ENCODE measurements at regions not wholly inside any gene's neighbourhood (a gene's known extent, or its start where the extent isn't known, plus 50 kb on each side); places are given as distances from the start of the nearest gene placed in this dataset.

GRCh38 chr4:147299205-147299604 is 181.7 kb upstream of the EDNRA start:
- Histone ChIP-seq H3K23ac (ENCODE audit: insufficient read length, low read depth, low read length) (no peak overlapping the region), H2BK5ac (ENCODE audit: insufficient read length, low read length) (no peak overlapping the region), H4K5ac (ENCODE audit: insufficient read length, low read depth, low read length) (no peak overlapping the region), H3K23me2 (ENCODE audit: insufficient read length, low read depth, low read length, poor library complexity, severe bottlenecking) (no peaks in the 10 kb centered on the region), H3K79me1 (ENCODE audit: insufficient read depth, low read depth, low read length, poor library complexity, severe bottlenecking) (no peaks in the 10 kb centered on the region), H3K14ac (ENCODE audit: insufficient read depth, low read length) (no peak overlapping the region), H3K9me3 (ENCODE audit: control insufficient read depth, low read depth, low read length) (no peaks in the 10 kb centered on the region), H3K79me2 (ENCODE audit: insufficient read depth, low read length) (no peaks in the 10 kb centered on the region), H3K56ac (ENCODE audit: insufficient read length, low read depth, low read length) (no peak overlapping the region), H2BK12ac (ENCODE audit: insufficient read length, low read depth, low read length) (no peak overlapping the region), H3K27me3 (ENCODE audit: insufficient read depth, low read length) (no peaks in the 10 kb centered on the region), H3K4ac (ENCODE audit: low read depth, low read length) (no peak overlapping the region), H2BK20ac (ENCODE audit: low read depth, low read length, poor library complexity, severe bottlenecking) (no peak overlapping the region), H3K4me2 (ENCODE audit: insufficient read depth, insufficient read length, low read length) (no peak overlapping the region), H4K91ac (ENCODE audit: insufficient read length, low read depth, low read length) (no peak overlapping the region), H3K27ac (ENCODE audit: insufficient read length, low read depth, low read length) (no peak overlapping the region), H2AK5ac (ENCODE audit: insufficient read length, low read length) (no peak overlapping the region), H3K4me1 (ENCODE audit: insufficient read depth, low read length) (no peaks in the 10 kb centered on the region), H3T11ph (ENCODE audit: low read length) (no peak overlapping the region), H2BK120ac (ENCODE audit: low read depth, low read length, poor library complexity, severe bottlenecking) (no peak overlapping the region), H4K8ac (replicated peaks; ENCODE audit: insufficient read length, low read depth, low read length) (no peak overlapping the region), H3K9ac (ENCODE audit: extremely low read depth, insufficient read length, low read length) (no peak overlapping the region), H2BK15ac (ENCODE audit: low read depth, low read length) (no peak overlapping the region), H4K20me1 (ENCODE audit: control insufficient read depth, insufficient read depth, insufficient read length) (no peaks in the 10 kb centered on the region), H2AFZ (ENCODE audit: low read length) (no peak overlapping the region), H3K18ac (ENCODE audit: insufficient read length, low read depth, low read length) (no peak overlapping the region)
- Mint-ChIP-seq H3K9me3 (peaks cover 4 to 11% of the 10 kb centered on the region in 2 experiments; a peak in 4 of 5 replicates), H3K36me3 (ENCODE audit: insufficient read depth in 1 of 3, low read depth in 3 of 3) (no peaks in the 10 kb centered on the region), H3K4me1 (no peaks in the 10 kb centered on the region), H3K27ac (no peak overlapping the region), H3K4me3 (no peak overlapping the region), H3K27me3 (ENCODE audit: low read depth) (no peaks in the 10 kb centered on the region)
- TF ChIP-seq, protein P1, sequence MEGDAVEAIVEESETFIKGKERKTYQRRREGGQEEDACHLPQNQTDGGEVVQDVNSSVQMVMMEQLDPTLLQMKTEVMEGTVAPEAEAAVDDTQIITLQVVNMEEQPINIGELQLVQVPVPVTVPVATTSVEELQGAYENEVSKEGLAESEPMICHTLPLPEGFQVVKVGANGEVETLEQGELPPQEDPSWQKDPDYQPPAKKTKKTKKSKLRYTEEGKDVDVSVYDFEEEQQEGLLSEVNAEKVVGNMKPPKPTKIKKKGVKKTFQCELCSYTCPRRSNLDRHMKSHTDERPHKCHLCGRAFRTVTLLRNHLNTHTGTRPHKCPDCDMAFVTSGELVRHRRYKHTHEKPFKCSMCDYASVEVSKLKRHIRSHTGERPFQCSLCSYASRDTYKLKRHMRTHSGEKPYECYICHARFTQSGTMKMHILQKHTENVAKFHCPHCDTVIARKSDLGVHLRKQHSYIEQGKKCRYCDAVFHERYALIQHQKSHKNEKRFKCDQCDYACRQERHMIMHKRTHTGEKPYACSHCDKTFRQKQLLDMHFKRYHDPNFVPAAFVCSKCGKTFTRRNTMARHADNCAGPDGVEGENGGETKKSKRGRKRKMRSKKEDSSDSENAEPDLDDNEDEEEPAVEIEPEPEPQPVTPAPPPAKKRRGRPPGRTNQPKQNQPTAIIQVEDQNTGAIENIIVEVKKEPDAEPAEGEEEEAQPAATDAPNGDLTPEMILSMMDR (conservative IDR thresholded peaks at IDR 0.05), result no peak
- no CpG with 5 or more reads among the region's 1 CpG for WGBS (ENCODE audit: extremely low coverage, insufficient read length, low lambda C conversion rate)
- no peak for DNase-seq

All from H9 (cell line).